ENCODE measurements at regions not wholly inside any gene's neighbourhood (a gene's known extent, or its start where the extent isn't known, plus 50 kb on each side); places are given as distances from the start of the nearest gene placed in this dataset.

- TF ChIP-seq, protein P1, sequence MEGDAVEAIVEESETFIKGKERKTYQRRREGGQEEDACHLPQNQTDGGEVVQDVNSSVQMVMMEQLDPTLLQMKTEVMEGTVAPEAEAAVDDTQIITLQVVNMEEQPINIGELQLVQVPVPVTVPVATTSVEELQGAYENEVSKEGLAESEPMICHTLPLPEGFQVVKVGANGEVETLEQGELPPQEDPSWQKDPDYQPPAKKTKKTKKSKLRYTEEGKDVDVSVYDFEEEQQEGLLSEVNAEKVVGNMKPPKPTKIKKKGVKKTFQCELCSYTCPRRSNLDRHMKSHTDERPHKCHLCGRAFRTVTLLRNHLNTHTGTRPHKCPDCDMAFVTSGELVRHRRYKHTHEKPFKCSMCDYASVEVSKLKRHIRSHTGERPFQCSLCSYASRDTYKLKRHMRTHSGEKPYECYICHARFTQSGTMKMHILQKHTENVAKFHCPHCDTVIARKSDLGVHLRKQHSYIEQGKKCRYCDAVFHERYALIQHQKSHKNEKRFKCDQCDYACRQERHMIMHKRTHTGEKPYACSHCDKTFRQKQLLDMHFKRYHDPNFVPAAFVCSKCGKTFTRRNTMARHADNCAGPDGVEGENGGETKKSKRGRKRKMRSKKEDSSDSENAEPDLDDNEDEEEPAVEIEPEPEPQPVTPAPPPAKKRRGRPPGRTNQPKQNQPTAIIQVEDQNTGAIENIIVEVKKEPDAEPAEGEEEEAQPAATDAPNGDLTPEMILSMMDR (IDR thresholded peaks at IDR 0.05; ENCODE audit: low read length), result no peak
- no peak for TF ChIP-seq EZH2 (optimal IDR thresholded peaks at IDR 0.05; ENCODE audit: low read depth, low read length)
Measured at GRCh38 chr6:134787261-134787877, 162.5 kb downstream of the ALDH8A1 start.
